Activated CD4-positive, alpha-beta T cell treated with anti-CD3 and anti-CD28 coated beads, Interleukin-2, amount 10 ng/mL, durations not matched to agents 24 days and 14 days (primary cell): ENCODE measurements at regions not wholly inside any gene's neighbourhood (a gene's known extent, or its start where the extent isn't known, plus 50 kb on each side); places are given as distances from the start of the nearest gene placed in this dataset.

Source experiments
- DNase-seq: peaks from one replicate; pipeline ENCODE4 v3.0.0; 2022
- H3K27ac Mint-ChIP-seq: one replicate; pipeline ENCODE4 v1.8.0; 2022; ENCODE audit warnings: mild to moderate bottlenecking, mixed read lengths
- H3K27me3 Mint-ChIP-seq: one replicate; pipeline ENCODE4 v1.8.0; 2022; ENCODE audit warnings: mixed read lengths
- H3K36me3 Mint-ChIP-seq: one replicate; pipeline ENCODE4 v1.8.0; 2022; ENCODE audit warnings: low read depth, mild to moderate bottlenecking, mixed read lengths
- H3K4me1 Mint-ChIP-seq: one replicate; pipeline ENCODE4 v1.8.0; 2021; ENCODE audit warnings: mixed read lengths
- H3K4me3 Mint-ChIP-seq: one replicate; pipeline ENCODE4 v1.8.0; 2022; ENCODE audit warnings: mild to moderate bottlenecking, moderate library complexity, mixed read lengths
- H3K9me3 Mint-ChIP-seq: one replicate; pipeline ENCODE4 v1.8.0; 2021; ENCODE audit warnings: mixed read lengths
- intact Hi-C: fragments of 100-400 bp; cut with micrococcal nuclease; formaldehyde crosslinking; loops from one replicate; pipeline ENCODE4 v1.15.1; 2023

GRCh38 chr3:177284383-177284881, 87.2 kb upstream of the TBL1XR1 start:
- peaks cover 3% of the 10 kb centered on the region for H3K36me3 Mint-ChIP-seq
- peak overlapping the region; percentile 2 for H3K4me3 Mint-ChIP-seq
- H3K27me3 Mint-ChIP-seq = no peaks in the 10 kb centered on the region
- intact Hi-C loops = no loop called here
- peak overlapping the region; percentile 70 for H3K27ac Mint-ChIP-seq
- peaks cover under 1% of the 10 kb centered on the region for H3K9me3 Mint-ChIP-seq
- peak; percentile 74 for DNase-seq
- peaks cover 26% of the 10 kb centered on the region for H3K4me1 Mint-ChIP-seq

- Mint-ChIP-seq H3K36me3 (peaks cover 2% of the 10 kb centered on the region), H3K27ac (no peak overlapping the region), H3K27me3 (no peaks in the 10 kb centered on the region), H3K4me3 (no peak overlapping the region), H3K9me3 (peaks cover 3% of the 10 kb centered on the region), H3K4me1 (peaks cover 22% of the 10 kb centered on the region)
- no peak for DNase-seq
- intact Hi-C loops = no loop called here
Measured at GRCh38 chr3:177286034-177286433, 88.8 kb upstream of the TBL1XR1 start.

- Mint-ChIP-seq H3K4me3 (no peak overlapping the region), H3K9me3 (peaks cover 3% of the 10 kb centered on the region), H3K36me3 (no peaks in the 10 kb centered on the region), H3K27me3 (no peaks in the 10 kb centered on the region), H3K4me1 (peaks cover 12% of the 10 kb centered on the region), H3K27ac (no peak overlapping the region)
- DNase-seq = no peak
- intact Hi-C loops = no loop called here
Measured at GRCh38 chr3:177287231-177287630, 89.9 kb upstream of the TBL1XR1 start.

GRCh38 chr3:177290633-177291032, 93.4 kb upstream of the TBL1XR1 start:
- H3K4me3 Mint-ChIP-seq = no peak overlapping the region
- peaks cover 4% of the 10 kb centered on the region for H3K4me1 Mint-ChIP-seq
- DNase-seq = no peak
- peaks cover 6% of the 10 kb centered on the region for H3K9me3 Mint-ChIP-seq
- intact Hi-C loops = no loop called here
- H3K36me3 Mint-ChIP-seq = no peaks in the 10 kb centered on the region
- no peaks in the 10 kb centered on the region for H3K27me3 Mint-ChIP-seq
- no peak overlapping the region for H3K27ac Mint-ChIP-seq

GRCh38 chr3:177294221-177294620, 96.9 kb upstream of the TBL1XR1 start:
- Mint-ChIP-seq H3K4me1 (peaks cover 4% of the 10 kb centered on the region), H3K4me3 (no peak overlapping the region), H3K27me3 (no peaks in the 10 kb centered on the region), H3K36me3 (no peaks in the 10 kb centered on the region), H3K27ac (no peak overlapping the region), H3K9me3 (peaks cover 6% of the 10 kb centered on the region)
- no peak for DNase-seq
- intact Hi-C loops = no loop called here

- Mint-ChIP-seq H3K9me3 (peaks cover 3% of the 10 kb centered on the region), H3K36me3 (no peaks in the 10 kb centered on the region), H3K4me1 (peaks cover 2% of the 10 kb centered on the region), H3K27me3 (no peaks in the 10 kb centered on the region), H3K4me3 (no peak overlapping the region), H3K27ac (no peak overlapping the region)
- intact Hi-C loops = no loop called here
- DNase-seq = no peak
Measured at GRCh38 chr3:177295116-177295515, 97.8 kb upstream of the TBL1XR1 start.

GRCh38 chr3:177299250-177299649, 102.0 kb upstream of the TBL1XR1 start:
- intact Hi-C loops = no loop called here
- no peak for DNase-seq
- H3K4me3 Mint-ChIP-seq = no peak overlapping the region
- H3K27me3 Mint-ChIP-seq = no peaks in the 10 kb centered on the region
- no peaks in the 10 kb centered on the region for H3K9me3 Mint-ChIP-seq
- no peaks in the 10 kb centered on the region for H3K36me3 Mint-ChIP-seq
- peaks cover 7% of the 10 kb centered on the region for H3K4me1 Mint-ChIP-seq
- H3K27ac Mint-ChIP-seq = no peak overlapping the region

GRCh38 chr3:177300039-177300833, 103.0 kb upstream of the TBL1XR1 start:
- no peak for DNase-seq
- no peak overlapping the region for H3K4me3 Mint-ChIP-seq
- intact Hi-C loops = loop anchor here (5.0 kb wide), 1 partner anchor 57 kb away; no protein-coding TSS in a partner anchor
- H3K9me3 Mint-ChIP-seq = peaks cover 4% of the 10 kb centered on the region
- H3K4me1 Mint-ChIP-seq = peaks cover 7% of the 10 kb centered on the region
- no peaks in the 10 kb centered on the region for H3K27me3 Mint-ChIP-seq
- H3K27ac Mint-ChIP-seq = no peak overlapping the region
- H3K36me3 Mint-ChIP-seq = no peaks in the 10 kb centered on the region

GRCh38 chr3:177300842-177301241, 103.6 kb upstream of the TBL1XR1 start:
- Mint-ChIP-seq H3K27me3 (no peaks in the 10 kb centered on the region), H3K36me3 (no peaks in the 10 kb centered on the region), H3K27ac (no peak overlapping the region), H3K4me3 (no peak overlapping the region), H3K9me3 (peaks cover 4% of the 10 kb centered on the region), H3K4me1 (peaks cover 7% of the 10 kb centered on the region)
- intact Hi-C loops = loop anchor here (5.0 kb wide), 1 partner anchor 56 kb away; no protein-coding TSS in a partner anchor
- no peak for DNase-seq

GRCh38 chr3:177306252-177306651, 109.0 kb upstream of the TBL1XR1 start:
- intact Hi-C loops = no loop called here

GRCh38 chr3:177307391-177307790, 110.1 kb upstream of the TBL1XR1 start:
- intact Hi-C loops = no loop called here
- Mint-ChIP-seq H3K27me3 (no peaks in the 10 kb centered on the region), H3K4me3 (no peak overlapping the region)

More at GRCh38 chr3:177306252-177306651, 109.0 kb upstream of the TBL1XR1 start:
- H3K9me3 Mint-ChIP-seq = peaks cover 4% of the 10 kb centered on the region
- H3K4me1 Mint-ChIP-seq = peaks cover 7% of the 10 kb centered on the region
- no peak overlapping the region for H3K27ac Mint-ChIP-seq
- peaks cover 1% of the 10 kb centered on the region for H3K36me3 Mint-ChIP-seq
- no peaks in the 10 kb centered on the region for H3K27me3 Mint-ChIP-seq
- H3K4me3 Mint-ChIP-seq = no peak overlapping the region
- no peak for DNase-seq

GRCh38 chr3:177307826-177308225, 110.5 kb upstream of the TBL1XR1 start:
- Mint-ChIP-seq H3K27ac (no peak overlapping the region), H3K36me3 (peaks cover 4% of the 10 kb centered on the region), H3K27me3 (no peaks in the 10 kb centered on the region), H3K4me3 (no peak overlapping the region), H3K4me1 (peaks cover 7% of the 10 kb centered on the region), H3K9me3 (peaks cover 10% of the 10 kb centered on the region)
- DNase-seq = no peak
- intact Hi-C loops = no loop called here

More at GRCh38 chr3:177307391-177307790, 110.1 kb upstream of the TBL1XR1 start:
- peaks cover 7% of the 10 kb centered on the region for H3K4me1 Mint-ChIP-seq
- H3K9me3 Mint-ChIP-seq = peaks cover 7% of the 10 kb centered on the region
- DNase-seq = no peak
- H3K36me3 Mint-ChIP-seq = peaks cover 1% of the 10 kb centered on the region
- H3K27ac Mint-ChIP-seq = no peak overlapping the region

- Mint-ChIP-seq H3K27ac (no peak overlapping the region), H3K4me3 (no peak overlapping the region), H3K4me1 (peaks cover 7% of the 10 kb centered on the region), H3K9me3 (peaks cover 10% of the 10 kb centered on the region), H3K27me3 (no peaks in the 10 kb centered on the region), H3K36me3 (peaks cover 4% of the 10 kb centered on the region)
- no peak for DNase-seq
- intact Hi-C loops = no loop called here
Measured at GRCh38 chr3:177308286-177308685, 111.0 kb upstream of the TBL1XR1 start.

- no peak overlapping the region for H3K27ac Mint-ChIP-seq
- no peak overlapping the region for H3K4me3 Mint-ChIP-seq
- DNase-seq = no peak
- H3K4me1 Mint-ChIP-seq = peaks cover 2% of the 10 kb centered on the region
- intact Hi-C loops = no loop called here
- H3K36me3 Mint-ChIP-seq = peaks cover 4% of the 10 kb centered on the region
- no peaks in the 10 kb centered on the region for H3K27me3 Mint-ChIP-seq
- H3K9me3 Mint-ChIP-seq = peaks cover 10% of the 10 kb centered on the region
Measured at GRCh38 chr3:177308911-177309310, 111.6 kb upstream of the TBL1XR1 start.
